Left cardiac atrium (tissue), 4 donors: ENCODE measurements at regions not wholly inside any gene's neighbourhood (a gene's known extent, or its start where the extent isn't known, plus 50 kb on each side); places are given as distances from the start of the nearest gene placed in this dataset.
"Not testable (repeated sequence)": the region's sequence is repeated elsewhere in the genome, so short reads cannot be mapped to it uniquely, and the experiment has no call there.

Source experiments
- ATAC-seq, 2 donors: fragments of 200-7000 bp; cut with Tn5 transposase; one replicate each; pipeline ENCODE4 v1.9.1; 2020; ENCODE audit warnings: mild to moderate bottlenecking in 2 of 2, moderate library complexity in 2 of 2
- DNase-seq: peaks from one replicate; pipeline ENCODE4 v3.0.0-alpha.2; 2020
- intact Hi-C, 2 donors: fragments of 100-400 bp; cut with DNase I; formaldehyde crosslinking; loops; one replicate each; pipeline versions ENCODE4 v1.14.1 to v1.15.1; 2022 to 2023
- donor health status: DM: no; HTN: yes; CAD: no.
- donor health status: DM: no; HTN: yes; CAD: no; lungs with severe emphysema.
- donor health status: DM: yes; HTN: yes; CAD: no.
- donor health status: Dilated cardiomyopathy.

GRCh38 chrX:63581906-63582305, 203.1 kb downstream of the ARHGEF9 start:
- no peak for ATAC-seq
- no peak for DNase-seq
- intact Hi-C loops = no loop called here

GRCh38 chrX:63581398-63581797, 203.6 kb downstream of the ARHGEF9 start:
- DNase-seq (no peak), ATAC-seq (no peak)
- intact Hi-C loops = no loop called here

GRCh38 chrX:63576533-63576932, 208.5 kb downstream of the ARHGEF9 start:
- no peak for DNase-seq
- intact Hi-C loops = no loop called here
- no peak for ATAC-seq

GRCh38 chrX:63575700-63576099, 209.3 kb downstream of the ARHGEF9 start:
- ATAC-seq, intact Hi-C loops, DNase-seq: not testable (repeated sequence)

- no peak for ATAC-seq
- DNase-seq = no peak
- intact Hi-C loops = no loop called here
Observed at GRCh38 chrX:63566856-63567255, 215.7 kb upstream of the SPIN4 start.

- DNase-seq (no peak), ATAC-seq (peak in 1 of 2 donors; percentile 37)
- intact Hi-C loops = no loop called here
Observed at GRCh38 chrX:63561425-63561824, 210.3 kb upstream of the SPIN4 start.

- peak; percentile 55 for DNase-seq
- intact Hi-C loops = no loop called here
- peak; percentile 96 to 99 for ATAC-seq
Observed at GRCh38 chrX:63560601-63561218, 209.6 kb upstream of the SPIN4 start.

GRCh38 chrX:63551856-63552255, 200.7 kb upstream of the SPIN4 start:
- intact Hi-C loops = no loop called here
- no peak for DNase-seq

GRCh38 chrX:63530654-63531053, 179.5 kb upstream of the SPIN4 start:
- ATAC-seq (no peak), DNase-seq (no peak)
- intact Hi-C loops = no loop called here

More at GRCh38 chrX:63551856-63552255, 200.7 kb upstream of the SPIN4 start:
- ATAC-seq = no peak

- no peak for ATAC-seq
- intact Hi-C loops = no loop called here
- no peak for DNase-seq
Observed at GRCh38 chrX:63529961-63530360, 178.8 kb upstream of the SPIN4 start.

- DNase-seq = no peak
- intact Hi-C loops = no loop called here
- no peak for ATAC-seq
Observed at GRCh38 chrX:63526863-63527262, 175.7 kb upstream of the SPIN4 start.

- intact Hi-C loops = no loop called here
- no peak for DNase-seq
- ATAC-seq = no peak
Observed at GRCh38 chrX:63525491-63525890, 174.4 kb upstream of the SPIN4 start.

- intact Hi-C loops, DNase-seq, ATAC-seq: not testable (repeated sequence)
Observed at GRCh38 chrX:63519368-63519767, 168.2 kb upstream of the SPIN4 start.

- DNase-seq (no peak), ATAC-seq (no peak)
- intact Hi-C loops = no loop called here
Observed at GRCh38 chrX:63514569-63515080, 163.5 kb upstream of the SPIN4 start.

GRCh38 chrX:63513825-63514568, 162.9 kb upstream of the SPIN4 start:
- ATAC-seq (peak; percentile 50 to 79), DNase-seq (peak; percentile 27)
- intact Hi-C loops = no loop called here

- DNase-seq (no peak), ATAC-seq (no peak)
- intact Hi-C loops = no loop called here
Observed at GRCh38 chrX:63511361-63511760, 160.2 kb upstream of the SPIN4 start.

- no peak for DNase-seq
- ATAC-seq = no peak
- intact Hi-C loops = no loop called here
Observed at GRCh38 chrX:63508668-63509067, 157.5 kb upstream of the SPIN4 start.

- ATAC-seq (no peak), DNase-seq (no peak)
- intact Hi-C loops = no loop called here
Observed at GRCh38 chrX:63506320-63506719, 155.2 kb upstream of the SPIN4 start.

- intact Hi-C loops = no loop called here
- no peak for DNase-seq
- no peak for ATAC-seq
Observed at GRCh38 chrX:63503541-63503940, 152.4 kb upstream of the SPIN4 start.

- DNase-seq (no peak), ATAC-seq (no peak)
- intact Hi-C loops = no loop called here
Observed at GRCh38 chrX:63488546-63489373, 137.6 kb upstream of the SPIN4 start.
